Renal cortical epithelial cell (primary cell): ENCODE measurements at regions not wholly inside any gene's neighbourhood (a gene's known extent, or its start where the extent isn't known, plus 50 kb on each side); places are given as distances from the start of the nearest gene placed in this dataset.

Experiments used
- DNase-seq: peaks from one replicate; pipeline ENCODE4 v3.0.0-alpha.2; 2011; ENCODE audit warnings: low read depth

- no peak for DNase-seq
Observed at GRCh38 chr17:33404070-33404819, 111.2 kb upstream of the ASIC2 start.

GRCh38 chr17:33416131-33416530 lies 123.0 kb upstream of the ASIC2 start:
- DNase-seq: no peak

- no peak for DNase-seq
Observed at GRCh38 chr17:33421933-33422332, 128.8 kb upstream of the ASIC2 start.

GRCh38 chr17:33433581-33433980 lies 140.5 kb upstream of the ASIC2 start:
- DNase-seq: no peak

- no peak for DNase-seq
Observed at GRCh38 chr17:33434841-33435240, 141.7 kb upstream of the ASIC2 start.

- DNase-seq: peak; percentile 80
Observed at GRCh38 chr17:33435721-33436301, 142.7 kb upstream of the ASIC2 start.

GRCh38 chr17:33436321-33436720 lies 143.2 kb upstream of the ASIC2 start:
- peak; percentile 56 for DNase-seq

GRCh38 chr17:33438139-33438538 lies 145.0 kb upstream of the ASIC2 start:
- peak; percentile 65 for DNase-seq

GRCh38 chr17:33438578-33438977 lies 145.5 kb upstream of the ASIC2 start:
- DNase-seq: no peak

GRCh38 chr17:33442320-33442719 lies 149.2 kb upstream of the ASIC2 start:
- DNase-seq: no peak

GRCh38 chr17:33444731-33445130 lies 151.6 kb upstream of the ASIC2 start:
- no peak for DNase-seq

- no peak for DNase-seq
Observed at GRCh38 chr17:33447090-33447489, 154.0 kb upstream of the ASIC2 start.

GRCh38 chr17:33451221-33451620 lies 158.1 kb upstream of the ASIC2 start:
- DNase-seq: peak; percentile 82

- no peak for DNase-seq
Observed at GRCh38 chr17:33457477-33457876, 164.4 kb upstream of the ASIC2 start.

GRCh38 chr17:33459078-33459940 lies 166.2 kb upstream of the ASIC2 start:
- DNase-seq: peak; percentile 83

GRCh38 chr17:33460781-33461450 lies 167.8 kb upstream of the ASIC2 start:
- no peak for DNase-seq

- DNase-seq: peak; percentile 29
Observed at GRCh38 chr17:33463887-33464286, 170.8 kb upstream of the ASIC2 start.

GRCh38 chr17:33464669-33465280 lies 171.7 kb upstream of the ASIC2 start:
- DNase-seq: no peak

GRCh38 chr17:33469421-33469820 lies 176.3 kb upstream of the ASIC2 start:
- DNase-seq: no peak

GRCh38 chr17:33469911-33470310 lies 176.8 kb upstream of the ASIC2 start:
- DNase-seq: peak; percentile 84

- DNase-seq: no peak
Observed at GRCh38 chr17:33473061-33473460, 180.0 kb upstream of the ASIC2 start.

- no peak for DNase-seq
Observed at GRCh38 chr17:33474789-33475188, 181.7 kb upstream of the ASIC2 start.
